ENCODE measurements at regions not wholly inside any gene's neighbourhood (a gene's known extent, or its start where the extent isn't known, plus 50 kb on each side); places are given as distances from the start of the nearest gene placed in this dataset.

DNA sequence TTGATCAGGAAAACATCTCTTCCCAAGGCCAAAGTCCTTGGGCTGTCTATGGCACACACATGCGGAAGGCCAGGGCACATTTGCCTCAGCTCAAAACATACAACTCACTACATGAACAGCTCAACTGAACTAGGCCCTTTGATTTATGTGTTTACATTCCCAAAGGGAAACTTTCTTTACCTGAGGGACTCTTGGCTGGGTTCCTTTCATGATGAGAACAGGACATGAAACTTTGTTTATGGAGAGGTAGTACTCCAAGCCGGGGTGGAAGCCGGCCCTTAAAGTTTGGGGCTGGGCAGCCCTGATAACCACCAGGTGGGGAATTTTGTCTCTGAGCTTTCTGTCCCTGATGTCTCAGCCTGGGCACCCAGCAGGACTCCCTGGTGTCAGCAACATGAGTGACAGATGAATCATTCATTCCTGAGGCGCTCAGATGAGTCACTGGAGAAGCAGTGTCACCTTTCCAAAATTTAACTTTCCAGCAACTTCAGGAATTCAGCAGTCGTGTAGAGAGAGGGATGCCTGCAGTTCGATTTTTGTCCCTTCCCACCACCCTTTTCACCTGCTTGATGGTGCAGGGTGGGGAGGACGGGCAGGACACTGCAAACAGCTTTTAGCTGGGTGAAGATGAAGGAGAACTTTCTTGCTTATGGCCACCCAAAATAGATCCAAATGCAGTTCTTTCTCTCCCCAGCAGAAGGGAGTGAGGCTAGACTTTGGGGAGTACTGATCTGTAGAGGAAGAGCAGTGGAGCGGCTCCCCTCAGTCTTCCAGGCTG lies 331.6 kb downstream of the DYSF start:
- Mint-ChIP-seq H3K9me3 (ENCODE audit: unreplicated experiment) (peaks cover 2% of the 10 kb centered on the region), H3K4me1 (ENCODE audit: low read depth, unreplicated experiment) (no peaks in the 10 kb centered on the region), H3K4me3 (ENCODE audit: unreplicated experiment) (no peak overlapping the region), H3K27me3 (ENCODE audit: unreplicated experiment) (no peaks in the 10 kb centered on the region), H3K36me3 (ENCODE audit: unreplicated experiment) (no peaks in the 10 kb centered on the region), H3K27ac (ENCODE audit: unreplicated experiment) (no peak overlapping the region)
- DNase-seq = no peak
- no peak for TF ChIP-seq CTCF (IDR thresholded peaks at IDR 0.05; ENCODE audit: partially characterized antibody, unreplicated experiment)

DNA sequence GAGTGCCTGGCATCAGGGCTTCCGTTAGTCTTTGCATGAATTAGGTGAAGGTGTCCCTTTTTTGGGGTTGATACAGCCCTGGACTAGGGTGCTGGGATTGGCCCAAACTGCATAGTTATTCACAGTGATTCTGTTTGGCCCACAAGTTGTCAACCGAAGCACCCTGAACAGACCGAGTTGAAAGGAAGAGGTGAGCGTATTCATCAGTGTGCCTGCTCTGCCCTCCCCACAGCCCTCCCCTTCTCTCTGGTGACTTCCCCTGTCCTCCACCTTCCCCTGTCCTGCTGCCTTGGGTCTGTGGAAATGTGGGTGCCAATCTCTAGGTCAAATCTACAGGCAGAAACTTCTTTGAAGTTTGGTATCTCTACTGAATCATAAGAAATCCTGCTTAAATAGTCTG lies 330.5 kb downstream of the DYSF start:
- no peak for TF ChIP-seq CTCF (IDR thresholded peaks at IDR 0.05; ENCODE audit: partially characterized antibody, unreplicated experiment)
- no peak overlapping the region for H3K27ac Mint-ChIP-seq (ENCODE audit: unreplicated experiment)
- H3K4me3 Mint-ChIP-seq (ENCODE audit: unreplicated experiment) = no peak overlapping the region
- H3K4me1 Mint-ChIP-seq (ENCODE audit: low read depth, unreplicated experiment) = no peaks in the 10 kb centered on the region
- H3K9me3 Mint-ChIP-seq (ENCODE audit: unreplicated experiment) = peaks cover 2% of the 10 kb centered on the region
- H3K27me3 Mint-ChIP-seq (ENCODE audit: unreplicated experiment) = no peaks in the 10 kb centered on the region
- no peak for DNase-seq
- H3K36me3 Mint-ChIP-seq (ENCODE audit: unreplicated experiment) = no peaks in the 10 kb centered on the region

DNA sequence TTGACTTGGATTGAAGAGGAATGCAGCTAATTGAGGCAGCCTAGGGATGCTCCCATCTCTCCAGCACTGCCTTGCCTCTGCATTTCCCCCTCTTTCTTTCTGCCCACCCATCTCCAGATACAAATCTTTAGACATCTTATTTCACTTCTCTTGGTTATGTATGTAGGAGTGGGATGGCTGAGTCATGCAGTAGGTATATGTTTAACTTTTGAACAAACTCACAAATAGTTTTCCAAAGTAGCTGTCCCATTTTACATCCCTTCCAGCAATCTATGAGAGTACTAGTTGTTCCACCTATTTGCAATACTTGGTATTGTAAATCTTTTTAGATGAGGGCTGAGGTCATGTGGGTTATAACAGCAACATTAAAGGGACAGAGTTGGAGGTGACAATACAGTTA lies 329.9 kb downstream of the DYSF start:
- Mint-ChIP-seq H3K36me3 (ENCODE audit: unreplicated experiment) (no peaks in the 10 kb centered on the region), H3K4me3 (ENCODE audit: unreplicated experiment) (no peak overlapping the region), H3K27ac (ENCODE audit: unreplicated experiment) (no peak overlapping the region), H3K9me3 (ENCODE audit: unreplicated experiment) (peaks cover 2% of the 10 kb centered on the region), H3K4me1 (ENCODE audit: low read depth, unreplicated experiment) (no peaks in the 10 kb centered on the region), H3K27me3 (ENCODE audit: unreplicated experiment) (no peaks in the 10 kb centered on the region)
- no peak for TF ChIP-seq CTCF (IDR thresholded peaks at IDR 0.05; ENCODE audit: partially characterized antibody, unreplicated experiment)
- no peak for DNase-seq

DNA sequence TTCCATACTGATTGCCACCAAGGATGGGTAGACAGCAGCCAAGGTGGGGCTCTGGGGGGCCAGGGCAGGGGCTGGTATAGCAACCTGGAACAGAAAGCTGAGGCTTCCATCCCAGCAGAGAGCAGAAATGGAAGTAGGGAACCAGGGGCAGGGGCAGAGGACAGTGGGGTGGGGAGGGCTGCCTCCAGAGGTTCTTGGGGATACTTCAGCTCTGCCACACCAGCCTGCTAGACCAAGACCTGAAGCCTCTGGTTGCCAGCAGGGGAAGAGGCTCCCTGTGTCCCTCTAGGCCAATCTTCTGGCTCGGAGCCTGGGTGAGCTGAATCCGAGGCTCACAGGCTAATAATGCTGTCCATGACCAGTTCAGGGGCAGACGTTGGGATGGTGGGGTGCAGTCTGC lies 329.0 kb downstream of the DYSF start:
- no peaks in the 10 kb centered on the region for H3K4me1 Mint-ChIP-seq (ENCODE audit: low read depth, unreplicated experiment)
- H3K27me3 Mint-ChIP-seq (ENCODE audit: unreplicated experiment) = no peaks in the 10 kb centered on the region
- no peak overlapping the region for H3K27ac Mint-ChIP-seq (ENCODE audit: unreplicated experiment)
- H3K4me3 Mint-ChIP-seq (ENCODE audit: unreplicated experiment) = no peak overlapping the region
- no peak for TF ChIP-seq CTCF (IDR thresholded peaks at IDR 0.05; ENCODE audit: partially characterized antibody, unreplicated experiment)
- H3K9me3 Mint-ChIP-seq (ENCODE audit: unreplicated experiment) = peaks cover 2% of the 10 kb centered on the region
- no peaks in the 10 kb centered on the region for H3K36me3 Mint-ChIP-seq (ENCODE audit: unreplicated experiment)
- DNase-seq = no peak

- Mint-ChIP-seq H3K4me3 (ENCODE audit: unreplicated experiment) (no peak overlapping the region), H3K9me3 (ENCODE audit: unreplicated experiment) (peaks cover 2% of the 10 kb centered on the region), H3K36me3 (ENCODE audit: unreplicated experiment) (no peaks in the 10 kb centered on the region), H3K27me3 (ENCODE audit: unreplicated experiment) (no peaks in the 10 kb centered on the region), H3K27ac (ENCODE audit: unreplicated experiment) (no peak overlapping the region), H3K4me1 (ENCODE audit: low read depth, unreplicated experiment) (no peaks in the 10 kb centered on the region)
- TF ChIP-seq CTCF (IDR thresholded peaks at IDR 0.05; ENCODE audit: partially characterized antibody, unreplicated experiment) = no peak
- DNase-seq = no peak
Measured at GRCh38 chr2:71781695-71782228, 328.4 kb downstream of the DYSF start.
